ENCODE measurements at regions not wholly inside any gene's neighbourhood (a gene's known extent, or its start where the extent isn't known, plus 50 kb on each side); places are given as distances from the start of the nearest gene placed in this dataset.
"Not testable (repeated sequence)": the region's sequence is repeated elsewhere in the genome, so short reads cannot be mapped to it uniquely, and the experiment has no call there.

DNA sequence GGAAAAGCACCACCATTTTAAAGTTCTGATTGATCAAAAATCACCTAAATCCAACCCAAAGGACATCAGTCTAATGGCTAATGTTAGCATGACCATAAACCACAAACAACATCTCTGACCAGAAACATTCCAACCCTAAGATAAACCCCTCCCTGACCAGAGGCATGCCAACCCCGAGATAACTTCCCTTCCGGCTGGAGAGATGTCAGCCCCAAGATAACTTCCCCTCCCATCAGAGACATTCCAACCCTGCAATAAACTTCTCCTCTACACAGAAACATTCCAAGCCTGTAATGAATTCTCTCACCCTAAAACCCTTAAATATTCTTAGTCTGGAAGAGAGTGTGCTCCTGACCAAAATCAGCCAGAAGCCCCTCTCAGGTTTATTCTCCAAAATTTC, 364.3 kb downstream of the KCNN2 start:
- no peak for DNase-seq (ENCODE audit: low read depth)
- no peak for TF ChIP-seq CTCF (conservative IDR thresholded peaks at IDR 0.05; ENCODE audit: control insufficient read depth, insufficient read depth, low read depth, low read length)
- H3K4me3 ChIP-seq (ENCODE audit: control insufficient read depth, low read depth, low read length): no peak overlapping the region

DNA sequence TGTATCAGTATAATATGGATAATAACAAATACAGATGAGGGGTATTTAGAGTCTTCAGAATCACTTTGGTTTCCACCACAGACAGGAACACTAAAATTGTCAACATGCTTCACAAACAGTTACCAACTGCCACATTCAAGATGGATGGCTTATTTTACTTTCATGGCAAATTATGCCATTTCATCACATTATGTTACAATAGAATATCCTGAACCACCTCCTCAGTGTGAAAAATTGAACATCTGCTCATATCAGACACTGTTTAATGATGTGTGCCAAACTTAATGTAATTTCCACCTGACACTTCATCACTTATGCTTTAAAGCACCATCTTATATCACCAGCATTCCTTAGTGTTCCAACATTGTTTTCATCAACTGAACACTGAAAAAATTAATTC, 357.4 kb downstream of the KCNN2 start:
- TF ChIP-seq CTCF (conservative IDR thresholded peaks at IDR 0.05; ENCODE audit: control insufficient read depth, insufficient read depth, low read depth, low read length): no peak
- no peak for DNase-seq (ENCODE audit: low read depth)
- no peak overlapping the region for H3K4me3 ChIP-seq (ENCODE audit: control insufficient read depth, low read depth, low read length)

- no peak for DNase-seq (ENCODE audit: low read depth)
- TF ChIP-seq CTCF (conservative IDR thresholded peaks at IDR 0.05; ENCODE audit: control insufficient read depth, insufficient read depth, low read depth, low read length): no peak
- H3K4me3 ChIP-seq (ENCODE audit: control insufficient read depth, low read depth, low read length): no peak overlapping the region
Observed at GRCh38 chr5:114716955-114717354, 355.1 kb downstream of the KCNN2 start.

DNA sequence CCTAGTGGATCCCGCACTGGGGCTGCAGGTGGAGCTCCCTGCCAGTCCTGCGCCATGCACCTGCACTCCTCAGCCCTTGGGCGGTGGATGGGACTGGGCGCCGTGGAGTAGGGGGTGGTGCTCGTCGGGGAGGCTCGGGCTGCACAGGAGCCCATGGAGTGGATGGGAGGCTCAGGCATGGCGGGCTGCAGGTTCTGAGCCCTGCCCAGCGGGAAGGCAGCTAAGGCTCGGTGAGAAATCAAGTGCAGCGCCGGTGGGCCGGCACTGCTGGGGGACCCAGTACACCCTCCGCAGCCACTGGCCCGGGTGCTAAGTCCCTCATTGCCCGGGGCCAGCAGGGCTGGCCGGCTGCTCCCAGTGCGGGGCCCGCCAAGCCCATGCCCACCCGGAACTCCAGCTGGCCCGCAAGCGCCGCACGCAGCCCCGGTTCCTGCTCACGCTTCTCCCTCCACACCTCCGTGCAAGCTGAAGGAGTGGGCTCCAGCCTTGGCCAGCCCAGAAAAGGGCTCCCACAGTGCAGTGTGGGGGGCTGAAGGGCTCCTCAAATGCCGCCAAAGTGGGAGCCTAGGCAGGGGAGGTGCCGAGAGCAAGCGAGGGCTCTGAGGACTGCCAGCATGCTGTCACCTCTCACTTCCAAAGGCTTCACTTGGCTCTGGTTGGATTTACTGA, 342.5 kb downstream of the KCNN2 start:
- DNase-seq (ENCODE audit: low read depth); H3K4me3 ChIP-seq (ENCODE audit: control insufficient read depth, low read depth, low read length): not testable (repeated sequence)

- no peak for DNase-seq (ENCODE audit: low read depth)
- no peak overlapping the region for H3K4me3 ChIP-seq (ENCODE audit: control insufficient read depth, low read depth, low read length)
- no peak for TF ChIP-seq CTCF (conservative IDR thresholded peaks at IDR 0.05; ENCODE audit: control insufficient read depth, insufficient read depth, low read depth, low read length)
Observed at GRCh38 chr5:114702731-114703130, 340.9 kb downstream of the KCNN2 start.

DNA sequence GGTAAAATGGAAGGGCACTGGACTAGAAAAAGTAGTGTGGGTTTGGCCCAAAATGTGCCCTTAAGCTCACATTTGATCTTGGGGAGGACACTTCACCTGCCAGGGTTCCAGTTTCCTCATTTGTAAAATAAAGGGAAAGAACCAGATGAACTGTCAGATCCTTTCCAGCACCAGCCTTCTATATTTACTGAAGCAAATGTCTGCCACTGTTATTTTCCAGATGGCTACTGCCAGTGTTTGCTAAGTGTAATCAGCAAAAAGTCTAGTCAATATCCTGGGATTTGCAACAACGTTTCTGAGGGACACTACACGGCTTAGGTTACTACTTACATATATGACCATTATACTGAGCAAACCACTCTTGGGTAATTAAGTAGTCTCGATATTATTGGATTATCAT, 340.3 kb downstream of the KCNN2 start:
- no peak for TF ChIP-seq CTCF (conservative IDR thresholded peaks at IDR 0.05; ENCODE audit: control insufficient read depth, insufficient read depth, low read depth, low read length)
- DNase-seq (ENCODE audit: low read depth): no peak
- H3K4me3 ChIP-seq (ENCODE audit: control insufficient read depth, low read depth, low read length): no peak overlapping the region

- no peak for TF ChIP-seq CTCF (conservative IDR thresholded peaks at IDR 0.05; ENCODE audit: control insufficient read depth, insufficient read depth, low read depth, low read length)
- no peak overlapping the region for H3K4me3 ChIP-seq (ENCODE audit: control insufficient read depth, low read depth, low read length)
- no peak for DNase-seq (ENCODE audit: low read depth)
Observed at GRCh38 chr5:114700823-114701222, 339.0 kb downstream of the KCNN2 start.

Data from fibroblast of mammary gland (primary cell).